Natural killer cell (primary cell): ENCODE measurements at regions not wholly inside any gene's neighbourhood (a gene's known extent, or its start where the extent isn't known, plus 50 kb on each side); places are given as distances from the start of the nearest gene placed in this dataset.

Source experiments
- ATAC-seq, 3 donors: fragments of 150-1000 bp in 2 of 3; fragments of 200-7000 bp in 1 of 3; cut with Tn5 transposase; 1 replicate in 1 of 3; 2 replicates in 2 of 3; pipeline ENCODE4 v1.10.0; 2021; ENCODE audit warnings: mild to moderate bottlenecking in 2 of 3, moderate library complexity in 2 of 3
- DNase-seq, 2 donors: peaks; one replicate each; pipeline versions ENCODE4 v3.0.0 to v3.0.0-alpha.2; 2013 to 2021; ENCODE audit warnings: mixed read lengths in 1 of 2
- H3K27ac ChIP-seq: one replicate; pipeline ENCODE4 v1.5.1; 2013; ENCODE audit warnings: mild to moderate bottlenecking, low read length
- H3K27me3 ChIP-seq: one replicate; pipeline ENCODE4 v1.6.1; 2013; ENCODE audit warnings: low read length; ENCODE audit not compliant: control insufficient read depth, insufficient read depth
- H3K36me3 ChIP-seq: one replicate; pipeline ENCODE4 v1.6.1; 2013; ENCODE audit warnings: low read length; ENCODE audit not compliant: control insufficient read depth, insufficient read depth
- H3K4me1 ChIP-seq: one replicate; pipeline ENCODE4 v1.6.1; 2013; ENCODE audit warnings: low read length; ENCODE audit not compliant: control insufficient read depth, insufficient read depth
- H3K4me3 ChIP-seq: one replicate; pipeline ENCODE4 v1.5.1; 2013; ENCODE audit warnings: low read length
- H3K9me3 ChIP-seq: one replicate; pipeline ENCODE4 v1.6.1; 2013; ENCODE audit warnings: low read length; ENCODE audit not compliant: control insufficient read depth, insufficient read depth
- H3K27ac Mint-ChIP-seq, 2 donors: one replicate each; pipeline ENCODE4 v1.8.0; 2022; ENCODE audit warnings: mild to moderate bottlenecking in 2 of 2, mixed read lengths in 2 of 2, moderate library complexity in 1 of 2
- H3K27me3 Mint-ChIP-seq, 2 donors: one replicate each; pipeline ENCODE4 v1.8.0; 2022; ENCODE audit warnings: low read depth in 2 of 2, mixed read lengths in 2 of 2
- H3K36me3 Mint-ChIP-seq: one replicate; pipeline ENCODE4 v1.8.0; 2022; ENCODE audit warnings: mixed read lengths
- H3K4me1 Mint-ChIP-seq, 2 donors: one replicate each; pipeline ENCODE4 v1.8.0; 2022; ENCODE audit warnings: mixed read lengths in 2 of 2
- H3K4me3 Mint-ChIP-seq: one replicate; pipeline ENCODE4 v1.8.0; 2022; ENCODE audit warnings: mild to moderate bottlenecking, moderate library complexity, mixed read lengths
- H3K9me3 Mint-ChIP-seq, 2 donors: one replicate each; pipeline ENCODE4 v1.8.0; 2022; ENCODE audit warnings: mixed read lengths in 2 of 2
- WGBS: methylation state at CpG from one replicate; pipeline ENCODE4 v1.1.7; 2013; ENCODE audit warnings: missing lambda C conversion rate; ENCODE audit not compliant: insufficient coverage; 5-methylcytosine and 5-hydroxymethylcytosine counted together
- intact Hi-C: fragments of 100-400 bp; cut with micrococcal nuclease; formaldehyde crosslinking; loops from one replicate; pipeline ENCODE4 v1.14.2; 2022
- TF ChIP-seq, protein P1 (sequence below): fragments of 200-600 bp; IDR thresholded peaks from one replicate; pipeline ENCODE4 v1.8.0; 2022; ENCODE audit warnings: antibody characterized with exemption

GRCh38 chr20:60497298-60498035 lies 539.2 kb downstream of the CDH26 start:
- H3K27ac ChIP-seq: no peak overlapping the region
- no peak overlapping the region for H3K4me3 Mint-ChIP-seq
- H3K27me3 ChIP-seq: no peaks in the 10 kb centered on the region
- H3K27me3 Mint-ChIP-seq: peaks cover 6 to 7% of the 10 kb centered on the region in 2 donors
- no peaks in the 10 kb centered on the region for H3K36me3 ChIP-seq
- TF ChIP-seq, protein P1, sequence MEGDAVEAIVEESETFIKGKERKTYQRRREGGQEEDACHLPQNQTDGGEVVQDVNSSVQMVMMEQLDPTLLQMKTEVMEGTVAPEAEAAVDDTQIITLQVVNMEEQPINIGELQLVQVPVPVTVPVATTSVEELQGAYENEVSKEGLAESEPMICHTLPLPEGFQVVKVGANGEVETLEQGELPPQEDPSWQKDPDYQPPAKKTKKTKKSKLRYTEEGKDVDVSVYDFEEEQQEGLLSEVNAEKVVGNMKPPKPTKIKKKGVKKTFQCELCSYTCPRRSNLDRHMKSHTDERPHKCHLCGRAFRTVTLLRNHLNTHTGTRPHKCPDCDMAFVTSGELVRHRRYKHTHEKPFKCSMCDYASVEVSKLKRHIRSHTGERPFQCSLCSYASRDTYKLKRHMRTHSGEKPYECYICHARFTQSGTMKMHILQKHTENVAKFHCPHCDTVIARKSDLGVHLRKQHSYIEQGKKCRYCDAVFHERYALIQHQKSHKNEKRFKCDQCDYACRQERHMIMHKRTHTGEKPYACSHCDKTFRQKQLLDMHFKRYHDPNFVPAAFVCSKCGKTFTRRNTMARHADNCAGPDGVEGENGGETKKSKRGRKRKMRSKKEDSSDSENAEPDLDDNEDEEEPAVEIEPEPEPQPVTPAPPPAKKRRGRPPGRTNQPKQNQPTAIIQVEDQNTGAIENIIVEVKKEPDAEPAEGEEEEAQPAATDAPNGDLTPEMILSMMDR: no peak
- ATAC-seq (no peak), DNase-seq (no peak)
- H3K9me3 ChIP-seq: no peaks in the 10 kb centered on the region
- H3K4me1 ChIP-seq: no peaks in the 10 kb centered on the region
- no peak overlapping the region for H3K27ac Mint-ChIP-seq
- no peaks in the 10 kb centered on the region for H3K9me3 Mint-ChIP-seq
- no peak overlapping the region for H3K4me3 ChIP-seq
- intact Hi-C loops: no loop called here
- no peaks in the 10 kb centered on the region for H3K36me3 Mint-ChIP-seq
- no peaks in the 10 kb centered on the region for H3K4me1 Mint-ChIP-seq
- 77% methylated on average over 1 of the region's 4 CpGs for WGBS

- 87% methylated on average over 4 of the region's 4 CpGs for WGBS
- ATAC-seq: no peak
- no peak overlapping the region for H3K27ac Mint-ChIP-seq
- H3K4me1 Mint-ChIP-seq: no peaks in the 10 kb centered on the region
- Histone ChIP-seq H3K4me1 (no peaks in the 10 kb centered on the region), H3K4me3 (no peak overlapping the region), H3K9me3 (no peaks in the 10 kb centered on the region), H3K27ac (no peak overlapping the region), H3K27me3 (no peaks in the 10 kb centered on the region), H3K36me3 (no peaks in the 10 kb centered on the region)
- peaks cover 5 to 17% of the 10 kb centered on the region in 2 donors for H3K27me3 Mint-ChIP-seq
- H3K4me3 Mint-ChIP-seq: no peak overlapping the region
- no peak for DNase-seq
- no peaks in the 10 kb centered on the region for H3K9me3 Mint-ChIP-seq
- intact Hi-C loops: no loop called here
- TF ChIP-seq, protein P1: no peak
- no peaks in the 10 kb centered on the region for H3K36me3 Mint-ChIP-seq
Observed at GRCh38 chr20:60500038-60500701, 541.9 kb downstream of the CDH26 start.

DNA sequence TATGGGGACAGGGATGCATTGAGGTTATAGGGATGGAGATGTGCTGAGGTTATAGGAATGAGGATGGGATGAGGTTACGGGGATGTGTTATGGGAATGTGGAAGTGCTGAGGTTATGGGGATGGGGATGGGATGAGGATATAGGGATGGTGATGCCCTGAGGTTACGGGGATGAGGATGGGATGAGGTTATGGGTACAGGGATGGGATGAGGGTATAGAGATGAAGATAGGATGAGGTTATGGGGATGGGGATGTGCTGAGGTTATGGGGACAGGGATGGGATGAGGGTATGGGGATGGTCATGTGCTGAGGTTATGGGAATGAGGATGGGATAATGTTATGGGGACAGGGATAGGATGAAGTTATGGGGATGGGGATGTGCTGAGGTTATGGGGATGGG lies 542.8 kb downstream of the CDH26 start:
- intact Hi-C loops: no loop called here
- no peak overlapping the region for H3K27ac ChIP-seq
- H3K27me3 ChIP-seq: no peaks in the 10 kb centered on the region
- Mint-ChIP-seq H3K36me3 (no peaks in the 10 kb centered on the region), H3K9me3 (no peaks in the 10 kb centered on the region), H3K4me3 (no peak overlapping the region), H3K4me1 (no peaks in the 10 kb centered on the region), H3K27ac (no peak overlapping the region), H3K27me3 (peaks cover 5 to 17% of the 10 kb centered on the region in 2 donors)
- no peaks in the 10 kb centered on the region for H3K4me1 ChIP-seq
- no peak overlapping the region for H3K4me3 ChIP-seq
- TF ChIP-seq, protein P1: no peak
- DNase-seq (no peak), ATAC-seq (peak in 1 of 3 donors; percentile 8)
- H3K9me3 ChIP-seq: no peaks in the 10 kb centered on the region
- 89% methylated on average over 2 of the region's 2 CpGs for WGBS
- H3K36me3 ChIP-seq: no peaks in the 10 kb centered on the region
